ENCODE measurements at regions not wholly inside any gene's neighbourhood (a gene's known extent, or its start where the extent isn't known, plus 50 kb on each side); places are given as distances from the start of the nearest gene placed in this dataset.

DNA sequence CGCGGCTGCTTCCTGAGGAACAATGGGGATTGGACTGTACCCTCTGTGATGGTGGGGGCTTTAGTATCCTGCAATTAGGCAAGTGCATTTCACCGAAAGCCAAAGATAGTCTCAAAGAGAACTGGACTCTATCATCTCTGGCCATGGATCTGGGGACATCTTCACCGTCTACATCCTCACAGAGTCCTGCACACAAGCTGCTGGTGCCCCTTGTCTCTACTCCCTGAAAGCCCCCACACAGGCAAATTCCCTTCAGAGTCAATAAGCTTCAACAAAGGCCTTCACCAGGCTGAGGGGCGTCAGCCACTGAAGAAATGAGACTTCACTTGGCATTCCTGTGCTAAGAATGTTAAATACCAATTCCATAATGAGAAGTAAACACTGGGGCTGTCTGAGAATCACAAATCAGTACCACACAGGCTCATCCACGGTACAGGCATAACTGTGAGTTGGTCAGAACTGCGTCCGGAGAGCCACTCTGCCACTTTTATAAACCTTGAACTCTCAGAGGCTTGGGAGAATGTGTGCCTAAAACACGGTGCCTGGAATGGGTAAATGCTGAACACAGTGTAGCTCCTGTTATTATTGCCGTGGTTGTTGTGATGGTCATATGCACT, 432.7 kb downstream of the ZNF521 start:
- TF ChIP-seq, protein P1, sequence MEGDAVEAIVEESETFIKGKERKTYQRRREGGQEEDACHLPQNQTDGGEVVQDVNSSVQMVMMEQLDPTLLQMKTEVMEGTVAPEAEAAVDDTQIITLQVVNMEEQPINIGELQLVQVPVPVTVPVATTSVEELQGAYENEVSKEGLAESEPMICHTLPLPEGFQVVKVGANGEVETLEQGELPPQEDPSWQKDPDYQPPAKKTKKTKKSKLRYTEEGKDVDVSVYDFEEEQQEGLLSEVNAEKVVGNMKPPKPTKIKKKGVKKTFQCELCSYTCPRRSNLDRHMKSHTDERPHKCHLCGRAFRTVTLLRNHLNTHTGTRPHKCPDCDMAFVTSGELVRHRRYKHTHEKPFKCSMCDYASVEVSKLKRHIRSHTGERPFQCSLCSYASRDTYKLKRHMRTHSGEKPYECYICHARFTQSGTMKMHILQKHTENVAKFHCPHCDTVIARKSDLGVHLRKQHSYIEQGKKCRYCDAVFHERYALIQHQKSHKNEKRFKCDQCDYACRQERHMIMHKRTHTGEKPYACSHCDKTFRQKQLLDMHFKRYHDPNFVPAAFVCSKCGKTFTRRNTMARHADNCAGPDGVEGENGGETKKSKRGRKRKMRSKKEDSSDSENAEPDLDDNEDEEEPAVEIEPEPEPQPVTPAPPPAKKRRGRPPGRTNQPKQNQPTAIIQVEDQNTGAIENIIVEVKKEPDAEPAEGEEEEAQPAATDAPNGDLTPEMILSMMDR (IDR thresholded peaks at IDR 0.05; ENCODE audit: low read depth, low read length, missing input control), result no peak
- TF ChIP-seq YY1 (IDR thresholded peaks at IDR 0.05), result no peak
- no peak for TF ChIP-seq RAD21 (IDR thresholded peaks at IDR 0.05)
- TF ChIP-seq, protein P2, sequence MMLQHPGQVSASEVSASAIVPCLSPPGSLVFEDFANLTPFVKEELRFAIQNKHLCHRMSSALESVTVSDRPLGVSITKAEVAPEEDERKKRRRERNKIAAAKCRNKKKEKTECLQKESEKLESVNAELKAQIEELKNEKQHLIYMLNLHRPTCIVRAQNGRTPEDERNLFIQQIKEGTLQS (IDR thresholded peaks at IDR 0.05), result no peak
- TF ChIP-seq TAF1 (conservative IDR thresholded peaks at IDR 0.05), result no peak
- TF ChIP-seq, protein P3, sequence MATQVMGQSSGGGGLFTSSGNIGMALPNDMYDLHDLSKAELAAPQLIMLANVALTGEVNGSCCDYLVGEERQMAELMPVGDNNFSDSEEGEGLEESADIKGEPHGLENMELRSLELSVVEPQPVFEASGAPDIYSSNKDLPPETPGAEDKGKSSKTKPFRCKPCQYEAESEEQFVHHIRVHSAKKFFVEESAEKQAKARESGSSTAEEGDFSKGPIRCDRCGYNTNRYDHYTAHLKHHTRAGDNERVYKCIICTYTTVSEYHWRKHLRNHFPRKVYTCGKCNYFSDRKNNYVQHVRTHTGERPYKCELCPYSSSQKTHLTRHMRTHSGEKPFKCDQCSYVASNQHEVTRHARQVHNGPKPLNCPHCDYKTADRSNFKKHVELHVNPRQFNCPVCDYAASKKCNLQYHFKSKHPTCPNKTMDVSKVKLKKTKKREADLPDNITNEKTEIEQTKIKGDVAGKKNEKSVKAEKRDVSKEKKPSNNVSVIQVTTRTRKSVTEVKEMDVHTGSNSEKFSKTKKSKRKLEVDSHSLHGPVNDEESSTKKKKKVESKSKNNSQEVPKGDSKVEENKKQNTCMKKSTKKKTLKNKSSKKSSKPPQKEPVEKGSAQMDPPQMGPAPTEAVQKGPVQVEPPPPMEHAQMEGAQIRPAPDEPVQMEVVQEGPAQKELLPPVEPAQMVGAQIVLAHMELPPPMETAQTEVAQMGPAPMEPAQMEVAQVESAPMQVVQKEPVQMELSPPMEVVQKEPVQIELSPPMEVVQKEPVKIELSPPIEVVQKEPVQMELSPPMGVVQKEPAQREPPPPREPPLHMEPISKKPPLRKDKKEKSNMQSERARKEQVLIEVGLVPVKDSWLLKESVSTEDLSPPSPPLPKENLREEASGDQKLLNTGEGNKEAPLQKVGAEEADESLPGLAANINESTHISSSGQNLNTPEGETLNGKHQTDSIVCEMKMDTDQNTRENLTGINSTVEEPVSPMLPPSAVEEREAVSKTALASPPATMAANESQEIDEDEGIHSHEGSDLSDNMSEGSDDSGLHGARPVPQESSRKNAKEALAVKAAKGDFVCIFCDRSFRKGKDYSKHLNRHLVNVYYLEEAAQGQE (IDR thresholded peaks at IDR 0.05), result no peak
- no peak for TF ChIP-seq GABPA (IDR thresholded peaks at IDR 0.05 in 1 of 2, conservative IDR thresholded peaks at IDR 0.05 in 1 of 2)
- TF ChIP-seq EGR1 (IDR thresholded peaks at IDR 0.05; ENCODE audit: low read depth in 2 of 2), result no peak
- TF ChIP-seq, protein P4, sequence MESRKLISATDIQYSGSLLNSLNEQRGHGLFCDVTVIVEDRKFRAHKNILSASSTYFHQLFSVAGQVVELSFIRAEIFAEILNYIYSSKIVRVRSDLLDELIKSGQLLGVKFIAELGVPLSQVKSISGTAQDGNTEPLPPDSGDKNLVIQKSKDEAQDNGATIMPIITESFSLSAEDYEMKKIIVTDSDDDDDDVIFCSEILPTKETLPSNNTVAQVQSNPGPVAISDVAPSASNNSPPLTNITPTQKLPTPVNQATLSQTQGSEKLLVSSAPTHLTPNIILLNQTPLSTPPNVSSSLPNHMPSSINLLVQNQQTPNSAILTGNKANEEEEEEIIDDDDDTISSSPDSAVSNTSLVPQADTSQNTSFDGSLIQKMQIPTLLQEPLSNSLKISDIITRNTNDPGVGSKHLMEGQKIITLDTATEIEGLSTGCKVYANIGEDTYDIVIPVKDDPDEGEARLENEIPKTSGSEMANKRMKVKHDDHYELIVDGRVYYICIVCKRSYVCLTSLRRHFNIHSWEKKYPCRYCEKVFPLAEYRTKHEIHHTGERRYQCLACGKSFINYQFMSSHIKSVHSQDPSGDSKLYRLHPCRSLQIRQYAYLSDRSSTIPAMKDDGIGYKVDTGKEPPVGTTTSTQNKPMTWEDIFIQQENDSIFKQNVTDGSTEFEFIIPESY (IDR thresholded peaks at IDR 0.05), result no peak
- TF ChIP-seq HNF4G (IDR thresholded peaks at IDR 0.05), result no peak
- TF ChIP-seq, protein P5, sequence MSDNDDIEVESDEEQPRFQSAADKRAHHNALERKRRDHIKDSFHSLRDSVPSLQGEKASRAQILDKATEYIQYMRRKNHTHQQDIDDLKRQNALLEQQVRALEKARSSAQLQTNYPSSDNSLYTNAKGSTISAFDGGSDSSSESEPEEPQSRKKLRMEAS (IDR thresholded peaks at IDR 0.05), result no peak

All from liver (tissue), 3 donors.